Stomach (tissue), 4 donors: ENCODE measurements at regions not wholly inside any gene's neighbourhood (a gene's known extent, or its start where the extent isn't known, plus 50 kb on each side); places are given as distances from the start of the nearest gene placed in this dataset.

ENCODE experiments used
- EP300 ChIP-seq: sonication (generic); formaldehyde crosslinking; IDR thresholded peaks from one replicate; pipeline ENCODE4 v1.6.1; 2017; ENCODE audit warnings: antibody characterized with exemption
- POLR2AphosphoS5 ChIP-seq, 3 donors: sonication (generic); formaldehyde crosslinking; IDR thresholded peaks; one replicate each; pipeline ENCODE4 v1.6.1; 2016; ENCODE audit warnings: antibody characterized with exemption in 3 of 3
- TF ChIP-seq, protein P1 (sequence below), 7 experiments: fragments of 450-650 bp in 4 of 7; fragments of 200-600 bp in 3 of 7; sonication (generic) in 3 of 7; IDR thresholded peaks; one replicate each; pipeline ENCODE4 v1.5.1; 2016 to 2019; ENCODE audit warnings: antibody characterized with exemption in 7 of 7, control low read depth in 2 of 7, mild to moderate bottlenecking in 1 of 7

GRCh38 chr1:103960045-103960444 is 210.3 kb downstream of the AMY1C start:
- TF ChIP-seq, protein P1, sequence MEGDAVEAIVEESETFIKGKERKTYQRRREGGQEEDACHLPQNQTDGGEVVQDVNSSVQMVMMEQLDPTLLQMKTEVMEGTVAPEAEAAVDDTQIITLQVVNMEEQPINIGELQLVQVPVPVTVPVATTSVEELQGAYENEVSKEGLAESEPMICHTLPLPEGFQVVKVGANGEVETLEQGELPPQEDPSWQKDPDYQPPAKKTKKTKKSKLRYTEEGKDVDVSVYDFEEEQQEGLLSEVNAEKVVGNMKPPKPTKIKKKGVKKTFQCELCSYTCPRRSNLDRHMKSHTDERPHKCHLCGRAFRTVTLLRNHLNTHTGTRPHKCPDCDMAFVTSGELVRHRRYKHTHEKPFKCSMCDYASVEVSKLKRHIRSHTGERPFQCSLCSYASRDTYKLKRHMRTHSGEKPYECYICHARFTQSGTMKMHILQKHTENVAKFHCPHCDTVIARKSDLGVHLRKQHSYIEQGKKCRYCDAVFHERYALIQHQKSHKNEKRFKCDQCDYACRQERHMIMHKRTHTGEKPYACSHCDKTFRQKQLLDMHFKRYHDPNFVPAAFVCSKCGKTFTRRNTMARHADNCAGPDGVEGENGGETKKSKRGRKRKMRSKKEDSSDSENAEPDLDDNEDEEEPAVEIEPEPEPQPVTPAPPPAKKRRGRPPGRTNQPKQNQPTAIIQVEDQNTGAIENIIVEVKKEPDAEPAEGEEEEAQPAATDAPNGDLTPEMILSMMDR (IDR thresholded peaks at IDR 0.05) = no peak
- TF ChIP-seq POLR2AphosphoS5 (IDR thresholded peaks at IDR 0.05) (no peak), EP300 (no peak)
